Activated CD8-positive, alpha-beta T cell treated with anti-CD3 and anti-CD28 coated beads, Interleukin-2, amount 10 ng/mL, durations not matched to agents 7 days and 5 days (primary cell): ENCODE measurements at regions not wholly inside any gene's neighbourhood (a gene's known extent, or its start where the extent isn't known, plus 50 kb on each side); places are given as distances from the start of the nearest gene placed in this dataset.
"Not testable (repeated sequence)": the region's sequence is repeated elsewhere in the genome, so short reads cannot be mapped to it uniquely, and the experiment has no call there.

Experiments
- ATAC-seq: fragments of 150-1000 bp; cut with Tn5 transposase; one replicate; pipeline ENCODE4 v1.10.0; 2021; ENCODE audit warnings: moderate library complexity
- CTCF ChIA-PET: fragments of 350-600 bp; sonication (Branson Sonifier 250); formaldehyde crosslinking; loops from one replicate; lab custom pipeline; 2021; ENCODE audit warnings: antibody characterized with exemption; lab: Charles Lee
- POLR2A ChIA-PET: fragments of 350-600 bp; sonication (Branson Sonifier 250); formaldehyde crosslinking; loops from one replicate; lab custom pipeline; 2021; ENCODE audit warnings: antibody characterized with exemption; lab: Charles Lee
- DNase-seq: peaks from one replicate; pipeline ENCODE4 v3.0.0-alpha.2; 2020
- H3K27ac Mint-ChIP-seq: one replicate; pipeline ENCODE4 v1.8.0; 2021; ENCODE audit warnings: mild to moderate bottlenecking, mixed read lengths
- H3K27me3 Mint-ChIP-seq: one replicate; pipeline ENCODE4 v1.8.0; 2021; ENCODE audit warnings: low read depth, mixed read lengths
- H3K36me3 Mint-ChIP-seq: one replicate; pipeline ENCODE4 v1.8.0; 2021; ENCODE audit warnings: low read depth, mixed read lengths
- H3K4me1 Mint-ChIP-seq: one replicate; pipeline ENCODE4 v1.8.0; 2021; ENCODE audit warnings: low read depth, mixed read lengths
- H3K4me3 Mint-ChIP-seq: one replicate; pipeline ENCODE4 v1.8.0; 2021; ENCODE audit warnings: mild to moderate bottlenecking, mixed read lengths
- H3K9me3 Mint-ChIP-seq: one replicate; pipeline ENCODE4 v1.8.0; 2022; ENCODE audit warnings: mixed read lengths; ENCODE audit not compliant: insufficient read depth

DNA sequence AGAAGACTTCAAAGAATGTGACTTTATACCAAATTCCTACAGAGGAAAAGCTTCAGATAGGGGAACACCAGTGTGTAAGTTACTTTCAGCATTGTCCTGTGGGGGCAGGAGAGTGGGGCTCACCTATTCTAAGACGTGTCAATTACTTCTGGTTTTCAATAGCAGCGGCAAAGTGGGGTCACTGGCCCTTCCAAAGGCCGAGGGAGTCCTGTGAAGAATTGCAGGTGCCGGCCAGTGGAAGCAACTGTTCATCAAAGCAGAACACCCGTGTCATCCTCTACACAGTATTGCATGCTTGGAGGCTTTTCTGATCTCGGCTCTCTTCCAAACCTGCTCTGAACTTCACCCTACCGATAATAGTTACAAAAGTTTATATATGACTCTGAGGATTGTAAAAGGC, 1176.5 kb upstream of the TMEFF2 start:
- CTCF ChIA-PET, result no interaction called here
- no peak for ATAC-seq
- H3K27ac Mint-ChIP-seq, result no peak overlapping the region
- no peaks in the 10 kb centered on the region for H3K27me3 Mint-ChIP-seq
- no peaks in the 10 kb centered on the region for H3K4me1 Mint-ChIP-seq
- DNase-seq, result no peak
- no peaks in the 10 kb centered on the region for H3K36me3 Mint-ChIP-seq
- no peaks in the 10 kb centered on the region for H3K9me3 Mint-ChIP-seq
- H3K4me3 Mint-ChIP-seq, result no peak overlapping the region
- POLR2A ChIA-PET, result no interaction called here

- Mint-ChIP-seq H3K27ac (no peak overlapping the region), H3K27me3 (no peaks in the 10 kb centered on the region), H3K36me3 (no peaks in the 10 kb centered on the region), H3K4me3 (no peak overlapping the region), H3K4me1 (no peaks in the 10 kb centered on the region), H3K9me3 (no peaks in the 10 kb centered on the region)
- DNase-seq (no peak), ATAC-seq (no peak)
- CTCF ChIA-PET, result no interaction called here
- POLR2A ChIA-PET, result no interaction called here
Measured at GRCh38 chr2:193368615-193369014, 1173.9 kb upstream of the TMEFF2 start.

- Mint-ChIP-seq H3K27ac (no peak overlapping the region), H3K27me3 (no peaks in the 10 kb centered on the region)
- no peak for DNase-seq
Measured at GRCh38 chr2:193357508-193357907, 1162.8 kb upstream of the TMEFF2 start.

DNA sequence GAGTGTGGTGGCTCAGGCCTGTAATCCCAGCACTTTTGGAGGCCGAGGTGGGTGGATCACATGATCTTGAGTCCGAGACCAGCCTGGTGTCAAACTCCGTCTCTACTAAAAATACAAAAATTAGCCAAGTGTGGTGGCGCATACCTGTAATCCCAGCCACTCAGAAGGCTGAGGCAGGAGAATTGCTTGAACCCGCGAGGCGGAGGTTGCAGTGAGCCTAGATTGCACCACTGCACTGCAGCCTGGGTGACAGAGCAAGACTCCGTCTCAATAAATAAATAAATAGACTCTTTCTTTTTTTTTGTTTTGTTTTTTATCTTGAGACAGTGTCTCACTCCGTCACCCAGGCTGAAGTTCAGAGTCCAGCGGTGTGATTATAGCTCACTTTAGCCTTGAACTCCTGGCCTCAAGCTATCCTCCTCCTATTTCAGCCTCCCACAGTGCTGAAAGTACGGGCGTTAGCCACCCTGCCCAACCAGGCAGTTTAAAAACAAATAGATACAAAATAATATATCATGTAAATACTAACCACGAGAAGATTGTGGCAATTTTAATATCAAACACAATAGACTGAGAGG, 1158.0 kb upstream of the TMEFF2 start:
- ATAC-seq, H3K4me3 Mint-ChIP-seq, DNase-seq, H3K27ac Mint-ChIP-seq, H3K27me3 Mint-ChIP-seq, H3K9me3 Mint-ChIP-seq, H3K36me3 Mint-ChIP-seq, H3K4me1 Mint-ChIP-seq, CTCF ChIA-PET, POLR2A ChIA-PET: not testable (repeated sequence)

More at GRCh38 chr2:193357508-193357907, 1162.8 kb upstream of the TMEFF2 start:
- ATAC-seq, result no peak
- Mint-ChIP-seq H3K4me1 (no peaks in the 10 kb centered on the region), H3K4me3 (no peak overlapping the region), H3K9me3 (no peaks in the 10 kb centered on the region), H3K36me3 (no peaks in the 10 kb centered on the region)
- ChIA-PET POLR2A (interaction anchor here (0.6 kb wide), 1 partner anchor 1845 kb away, joined by 3 read pairs; no protein-coding TSS in a partner anchor), CTCF (interaction anchor here (0.9 kb wide), 1 partner anchor 10 kb away, joined by 3 read pairs; no protein-coding TSS in a partner anchor)

GRCh38 chr2:193350509-193350908, 1155.8 kb upstream of the TMEFF2 start:
- Mint-ChIP-seq H3K4me3 (no peak overlapping the region), H3K9me3 (no peaks in the 10 kb centered on the region)

GRCh38 chr2:193349642-193350041, 1154.9 kb upstream of the TMEFF2 start:
- Mint-ChIP-seq H3K27ac (no peak overlapping the region), H3K4me3 (no peak overlapping the region), H3K36me3 (no peaks in the 10 kb centered on the region), H3K27me3 (no peaks in the 10 kb centered on the region), H3K4me1 (peaks cover 7% of the 10 kb centered on the region), H3K9me3 (no peaks in the 10 kb centered on the region)
- no peak for ATAC-seq
- POLR2A ChIA-PET, result no interaction called here
- DNase-seq, result no peak
- CTCF ChIA-PET, result no interaction called here

More at GRCh38 chr2:193350509-193350908, 1155.8 kb upstream of the TMEFF2 start:
- ATAC-seq (no peak), DNase-seq (no peak)
- ChIA-PET CTCF (no interaction called here), POLR2A (no interaction called here)
- Mint-ChIP-seq H3K27ac (no peak overlapping the region), H3K4me1 (peaks cover 7% of the 10 kb centered on the region), H3K27me3 (no peaks in the 10 kb centered on the region), H3K36me3 (no peaks in the 10 kb centered on the region)

DNA sequence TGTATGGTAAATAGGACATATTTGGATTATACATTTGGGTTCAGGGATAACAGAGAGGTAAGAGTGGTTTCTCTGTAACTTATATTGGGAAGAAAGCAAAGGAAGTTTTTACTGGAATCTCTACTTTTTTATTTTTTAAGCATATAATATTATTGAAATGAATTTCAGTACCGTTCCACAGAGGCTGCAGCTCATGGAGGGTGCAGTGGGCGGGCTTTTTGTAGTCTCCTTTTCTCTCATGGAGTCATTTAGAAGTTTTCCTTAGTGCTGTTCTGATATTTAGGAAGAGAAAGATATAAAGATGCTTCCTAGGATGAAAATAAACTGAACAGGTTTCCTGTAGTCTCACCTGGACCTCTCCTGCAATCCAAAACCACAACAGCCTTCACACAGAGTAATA, 1153.3 kb upstream of the TMEFF2 start:
- ChIA-PET CTCF (interaction anchor here (0.7 kb wide), 1 partner anchor 14 kb away, joined by 3 read pairs; no protein-coding TSS in a partner anchor), POLR2A (no interaction called here)
- no peak for DNase-seq
- H3K27ac Mint-ChIP-seq, result peak overlapping the region; percentile 36
- peaks cover 7% of the 10 kb centered on the region for H3K4me1 Mint-ChIP-seq
- H3K9me3 Mint-ChIP-seq, result no peaks in the 10 kb centered on the region
- ATAC-seq, result no peak
- H3K4me3 Mint-ChIP-seq, result peak overlapping the region; percentile 51
- H3K27me3 Mint-ChIP-seq, result no peaks in the 10 kb centered on the region
- no peaks in the 10 kb centered on the region for H3K36me3 Mint-ChIP-seq

- H3K27ac Mint-ChIP-seq, result no peak overlapping the region
- ATAC-seq, result no peak
- CTCF ChIA-PET, result no interaction called here
Measured at GRCh38 chr2:193336781-193337180, 1142.0 kb upstream of the TMEFF2 start.

DNA sequence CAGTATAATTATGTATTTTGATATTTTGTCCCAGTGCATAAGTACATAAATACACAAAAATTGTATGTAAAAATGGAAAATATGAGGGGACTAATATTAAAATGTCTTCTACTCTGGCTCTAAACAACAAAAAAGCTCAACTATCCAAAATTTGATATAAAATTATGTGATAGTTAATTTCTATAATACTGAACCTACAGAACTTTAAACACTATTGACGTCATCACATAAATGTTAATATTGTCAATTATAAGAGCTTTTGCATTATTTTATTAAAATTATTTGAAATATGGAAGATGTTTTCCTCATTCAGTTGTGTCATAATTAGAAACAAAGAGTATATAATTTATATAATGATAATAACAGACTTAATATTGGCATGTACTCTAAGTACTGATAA, 1139.7 kb upstream of the TMEFF2 start:
- H3K27ac Mint-ChIP-seq, result no peak overlapping the region
- H3K9me3 Mint-ChIP-seq, result no peaks in the 10 kb centered on the region
- no peaks in the 10 kb centered on the region for H3K4me1 Mint-ChIP-seq
- no peak overlapping the region for H3K4me3 Mint-ChIP-seq
- DNase-seq, result no peak
- CTCF ChIA-PET, result no interaction called here
- no peaks in the 10 kb centered on the region for H3K27me3 Mint-ChIP-seq
- POLR2A ChIA-PET, result no interaction called here
- H3K36me3 Mint-ChIP-seq, result no peaks in the 10 kb centered on the region
- ATAC-seq, result no peak

More at GRCh38 chr2:193336781-193337180, 1142.0 kb upstream of the TMEFF2 start:
- POLR2A ChIA-PET, result no interaction called here
- no peak for DNase-seq
- no peaks in the 10 kb centered on the region for H3K9me3 Mint-ChIP-seq
- no peaks in the 10 kb centered on the region for H3K27me3 Mint-ChIP-seq
- no peak overlapping the region for H3K4me3 Mint-ChIP-seq
- no peaks in the 10 kb centered on the region for H3K36me3 Mint-ChIP-seq
- no peaks in the 10 kb centered on the region for H3K4me1 Mint-ChIP-seq

GRCh38 chr2:193333539-193333938, 1138.8 kb upstream of the TMEFF2 start:
- CTCF ChIA-PET, result no interaction called here
- POLR2A ChIA-PET, result no interaction called here
- Mint-ChIP-seq H3K9me3 (no peaks in the 10 kb centered on the region), H3K36me3 (no peaks in the 10 kb centered on the region), H3K27ac (no peak overlapping the region), H3K4me3 (no peak overlapping the region), H3K4me1 (no peaks in the 10 kb centered on the region), H3K27me3 (no peaks in the 10 kb centered on the region)
- DNase-seq, result no peak
- no peak for ATAC-seq

DNA sequence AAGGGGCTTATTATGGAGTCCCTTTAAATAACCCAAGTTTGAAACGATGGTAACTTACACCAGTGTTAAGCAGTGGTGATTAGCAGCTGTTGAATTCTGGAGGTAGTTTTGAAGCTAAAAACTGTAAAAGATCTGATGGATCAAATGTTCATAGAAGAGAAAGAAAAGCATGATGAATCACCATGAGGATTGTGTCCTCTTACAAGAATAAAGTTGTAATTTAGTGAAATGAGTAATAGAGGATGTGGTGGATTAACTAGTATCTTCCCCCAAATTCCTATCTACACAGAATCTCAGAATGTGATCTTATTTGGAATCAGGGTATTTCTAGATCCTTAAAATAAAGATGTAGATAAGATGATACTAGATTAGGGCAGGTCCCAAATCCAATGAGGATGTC, 1138.2 kb upstream of the TMEFF2 start:
- POLR2A ChIA-PET, result no interaction called here
- Mint-ChIP-seq H3K27ac (no peak overlapping the region), H3K4me1 (no peaks in the 10 kb centered on the region), H3K36me3 (no peaks in the 10 kb centered on the region), H3K4me3 (no peak overlapping the region), H3K9me3 (no peaks in the 10 kb centered on the region), H3K27me3 (no peaks in the 10 kb centered on the region)
- DNase-seq (no peak), ATAC-seq (no peak)
- CTCF ChIA-PET, result no interaction called here

DNA sequence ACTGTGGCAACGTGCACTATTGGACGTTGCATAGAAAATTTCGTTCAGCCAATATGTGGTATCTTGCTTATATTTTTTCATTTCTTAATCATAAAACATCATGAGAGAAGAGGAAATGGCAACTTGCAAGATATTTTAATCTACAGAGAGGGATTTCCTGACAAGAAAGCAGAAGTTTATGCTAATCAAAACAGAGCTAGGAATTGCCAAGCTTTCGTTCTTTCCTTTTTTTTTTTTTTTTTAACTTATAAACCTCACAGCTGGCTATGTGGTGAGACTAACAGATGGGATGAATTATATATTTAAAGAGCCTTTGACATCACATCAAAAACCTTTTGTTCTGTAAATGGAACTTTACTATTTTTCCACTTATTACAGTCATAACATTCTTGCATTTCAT, 1136.9 kb upstream of the TMEFF2 start:
- Mint-ChIP-seq H3K36me3 (no peaks in the 10 kb centered on the region), H3K4me3 (no peak overlapping the region), H3K4me1 (no peaks in the 10 kb centered on the region), H3K9me3 (no peaks in the 10 kb centered on the region), H3K27me3 (no peaks in the 10 kb centered on the region), H3K27ac (no peak overlapping the region)
- no peak for ATAC-seq
- no peak for DNase-seq
- CTCF ChIA-PET, result no interaction called here
- POLR2A ChIA-PET, result no interaction called here

- Mint-ChIP-seq H3K4me3 (no peak overlapping the region), H3K36me3 (no peaks in the 10 kb centered on the region), H3K4me1 (no peaks in the 10 kb centered on the region), H3K27ac (no peak overlapping the region), H3K27me3 (no peaks in the 10 kb centered on the region), H3K9me3 (no peaks in the 10 kb centered on the region)
- DNase-seq (no peak), ATAC-seq (no peak)
- CTCF ChIA-PET, result no interaction called here
- POLR2A ChIA-PET, result no interaction called here
Measured at GRCh38 chr2:193326296-193326695, 1131.6 kb upstream of the TMEFF2 start.
